Panc1 (cell line): ENCODE measurements at regions not wholly inside any gene's neighbourhood (a gene's known extent, or its start where the extent isn't known, plus 50 kb on each side); places are given as distances from the start of the nearest gene placed in this dataset.

Experiments used
- ATAC-seq: fragments of 200-7000 bp; cut with Tn5 transposase; 2 replicates; pipeline ENCODE4 v1.9.1; 2020; ENCODE audit warnings: mild to moderate bottlenecking, moderate library complexity
- BruUV-seq: library from RNA; stranded (reverse); fragments of 400-500 nt; replicated peaks from 2 replicates; lab custom pipeline; 2021; lab: Mats Ljungman, UMichigan
- CTCF ChIA-PET: fragments of 300-600 bp; sonication (Branson Sonifier 250); formaldehyde crosslinking; loops from one replicate; lab custom pipeline; 2022; ENCODE audit warnings: antibody characterized with exemption; lab: Charles Lee
- POLR2A ChIA-PET: fragments of 300-600 bp; sonication (Branson Sonifier 250); formaldehyde crosslinking; loops from one replicate; lab custom pipeline; 2022; ENCODE audit warnings: antibody characterized with exemption; lab: Charles Lee
- DNase-seq: peaks from one replicate; pipeline ENCODE4 v3.0.0-alpha.2; 2010; ENCODE audit warnings: low read depth, low spot score
- H3K27ac ChIP-seq: 2 replicates; pipeline ENCODE4 v1.5.1; 2011; ENCODE audit warnings: mild to moderate bottlenecking, low read length, inconsistent platforms
- H3K27me3 ChIP-seq: fragments of 200-500 bp; sonication (Bioruptor generic); 2 replicates; pipeline ENCODE4 v1.6.0; 2014; ENCODE audit warnings: low read length, inconsistent platforms; ENCODE audit not compliant: control insufficient read depth, insufficient read depth
- H3K36me3 ChIP-seq: fragments of 200-500 bp; sonication (Bioruptor generic); 2 replicates; pipeline ENCODE4 v1.5.1; 2014; ENCODE audit warnings: inconsistent platforms, mild to moderate bottlenecking, low read length, moderate library complexity; ENCODE audit not compliant: control insufficient read depth, insufficient read depth
- H3K4me1 ChIP-seq: 2 replicates; pipeline ENCODE4 v1.5.1; 2011; ENCODE audit warnings: inconsistent platforms, mild to moderate bottlenecking, low read length, moderate library complexity; ENCODE audit not compliant: control insufficient read depth, insufficient read depth
- H3K4me3 ChIP-seq, 2 experiments: 2 replicates each; pipeline ENCODE4 v1.5.1; 2011 to 2012; ENCODE audit warnings: low read depth in 2 of 2, low read length in 2 of 2, mild to moderate bottlenecking in 2 of 2, inconsistent platforms in 1 of 2, moderate library complexity in 1 of 2
- H3K9me3 ChIP-seq: fragments of 200-500 bp; sonication (Bioruptor generic); 2 replicates; pipeline ENCODE4 v1.5.1; 2014; ENCODE audit warnings: low read depth, mild to moderate bottlenecking, inconsistent platforms, low read length, moderate library complexity; ENCODE audit not compliant: control insufficient read depth, insufficient read depth
- POLR2AphosphoS5 ChIP-seq: IDR thresholded peaks from 2 replicates; pipeline ENCODE4 v1.6.1; 2012; ENCODE audit warnings: mild to moderate bottlenecking, low read depth, low read length, moderate library complexity
- SIN3A ChIP-seq: IDR thresholded peaks from 2 replicates; pipeline ENCODE4 v1.6.1; 2012; ENCODE audit warnings: low read depth, mild to moderate bottlenecking, low read length, moderate library complexity, borderline replicate concordance; ENCODE audit not compliant: insufficient read depth
- TCF7L2 ChIP-seq: IDR thresholded peaks from 2 replicates; pipeline ENCODE4 v1.6.1; 2011; ENCODE audit warnings: mild to moderate bottlenecking, low read depth, low read length, inconsistent platforms
- in situ Hi-C: cut with HindIII; loops from 2 replicates; pipeline ENCODE4 v1.10.0; 2016; ENCODE audit warnings: low sequenced_read_pairs, low pct_unique_long_range_greater_than_20kb
- intact Hi-C: fragments of 100-400 bp; cut with micrococcal nuclease; formaldehyde crosslinking; loops from one replicate; pipeline ENCODE4 v1.10.0; 2022; ENCODE audit not compliant: unreplicated experiment
- TF ChIP-seq, protein P1 (sequence below), 2 experiments: IDR thresholded peaks; 2 replicates each; pipeline ENCODE4 v1.6.1; 2011 to 2012; ENCODE audit warnings: low read depth in 2 of 2, control low read depth in 1 of 2, low read length in 1 of 2, mild to moderate bottlenecking in 1 of 2, moderate library complexity in 1 of 2; ENCODE audit not compliant: insufficient read depth in 1 of 2
- TF ChIP-seq, protein P2 (sequence below): fragments of 450-650 bp; IDR thresholded peaks from 2 replicates; pipeline ENCODE4 v1.5.1; 2017; ENCODE audit warnings: mild to moderate bottlenecking

DNA sequence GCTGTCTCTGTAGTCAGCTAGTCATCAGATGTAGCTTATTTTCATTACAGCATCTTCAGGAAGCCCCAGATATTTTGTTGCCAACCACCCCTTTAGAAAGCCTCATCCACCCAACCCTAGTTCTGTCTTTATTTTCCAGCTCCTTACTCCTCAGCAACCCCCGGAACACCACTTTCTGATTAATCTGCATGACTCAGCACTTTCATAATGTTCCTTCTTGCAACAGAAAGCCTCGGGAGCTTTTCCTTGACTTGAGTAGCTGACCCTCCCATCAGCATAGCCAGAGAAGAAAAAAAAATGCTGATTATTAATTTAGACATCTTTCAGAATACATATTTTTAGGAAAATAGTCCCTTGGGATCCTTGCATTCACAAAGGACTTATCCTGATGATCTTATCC is 244.0 kb upstream of the CXCL12 start:
- DNase-seq (no peak), ATAC-seq (no peak)
- Histone ChIP-seq H3K36me3 (no peaks in the 10 kb centered on the region), H3K4me1 (no peaks in the 10 kb centered on the region), H3K27me3 (no peaks in the 10 kb centered on the region), H3K27ac (no peak overlapping the region), H3K4me3 (no peak overlapping the region), H3K9me3 (no peaks in the 10 kb centered on the region)
- intact Hi-C loops (no loop called here), in situ Hi-C loops (no loop called here)
- TF ChIP-seq, protein P1, sequence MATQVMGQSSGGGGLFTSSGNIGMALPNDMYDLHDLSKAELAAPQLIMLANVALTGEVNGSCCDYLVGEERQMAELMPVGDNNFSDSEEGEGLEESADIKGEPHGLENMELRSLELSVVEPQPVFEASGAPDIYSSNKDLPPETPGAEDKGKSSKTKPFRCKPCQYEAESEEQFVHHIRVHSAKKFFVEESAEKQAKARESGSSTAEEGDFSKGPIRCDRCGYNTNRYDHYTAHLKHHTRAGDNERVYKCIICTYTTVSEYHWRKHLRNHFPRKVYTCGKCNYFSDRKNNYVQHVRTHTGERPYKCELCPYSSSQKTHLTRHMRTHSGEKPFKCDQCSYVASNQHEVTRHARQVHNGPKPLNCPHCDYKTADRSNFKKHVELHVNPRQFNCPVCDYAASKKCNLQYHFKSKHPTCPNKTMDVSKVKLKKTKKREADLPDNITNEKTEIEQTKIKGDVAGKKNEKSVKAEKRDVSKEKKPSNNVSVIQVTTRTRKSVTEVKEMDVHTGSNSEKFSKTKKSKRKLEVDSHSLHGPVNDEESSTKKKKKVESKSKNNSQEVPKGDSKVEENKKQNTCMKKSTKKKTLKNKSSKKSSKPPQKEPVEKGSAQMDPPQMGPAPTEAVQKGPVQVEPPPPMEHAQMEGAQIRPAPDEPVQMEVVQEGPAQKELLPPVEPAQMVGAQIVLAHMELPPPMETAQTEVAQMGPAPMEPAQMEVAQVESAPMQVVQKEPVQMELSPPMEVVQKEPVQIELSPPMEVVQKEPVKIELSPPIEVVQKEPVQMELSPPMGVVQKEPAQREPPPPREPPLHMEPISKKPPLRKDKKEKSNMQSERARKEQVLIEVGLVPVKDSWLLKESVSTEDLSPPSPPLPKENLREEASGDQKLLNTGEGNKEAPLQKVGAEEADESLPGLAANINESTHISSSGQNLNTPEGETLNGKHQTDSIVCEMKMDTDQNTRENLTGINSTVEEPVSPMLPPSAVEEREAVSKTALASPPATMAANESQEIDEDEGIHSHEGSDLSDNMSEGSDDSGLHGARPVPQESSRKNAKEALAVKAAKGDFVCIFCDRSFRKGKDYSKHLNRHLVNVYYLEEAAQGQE (IDR thresholded peaks at IDR 0.05; ENCODE audit: insufficient read depth in 1 of 2, low read depth in 2 of 2, low read length in 1 of 2), result no peak
- no peak for TF ChIP-seq POLR2AphosphoS5
- TF ChIP-seq SIN3A, result no peak
- TF ChIP-seq, protein P2, sequence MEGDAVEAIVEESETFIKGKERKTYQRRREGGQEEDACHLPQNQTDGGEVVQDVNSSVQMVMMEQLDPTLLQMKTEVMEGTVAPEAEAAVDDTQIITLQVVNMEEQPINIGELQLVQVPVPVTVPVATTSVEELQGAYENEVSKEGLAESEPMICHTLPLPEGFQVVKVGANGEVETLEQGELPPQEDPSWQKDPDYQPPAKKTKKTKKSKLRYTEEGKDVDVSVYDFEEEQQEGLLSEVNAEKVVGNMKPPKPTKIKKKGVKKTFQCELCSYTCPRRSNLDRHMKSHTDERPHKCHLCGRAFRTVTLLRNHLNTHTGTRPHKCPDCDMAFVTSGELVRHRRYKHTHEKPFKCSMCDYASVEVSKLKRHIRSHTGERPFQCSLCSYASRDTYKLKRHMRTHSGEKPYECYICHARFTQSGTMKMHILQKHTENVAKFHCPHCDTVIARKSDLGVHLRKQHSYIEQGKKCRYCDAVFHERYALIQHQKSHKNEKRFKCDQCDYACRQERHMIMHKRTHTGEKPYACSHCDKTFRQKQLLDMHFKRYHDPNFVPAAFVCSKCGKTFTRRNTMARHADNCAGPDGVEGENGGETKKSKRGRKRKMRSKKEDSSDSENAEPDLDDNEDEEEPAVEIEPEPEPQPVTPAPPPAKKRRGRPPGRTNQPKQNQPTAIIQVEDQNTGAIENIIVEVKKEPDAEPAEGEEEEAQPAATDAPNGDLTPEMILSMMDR, result no peak
- TF ChIP-seq TCF7L2, result no peak
- BruUV-seq, result no TSS peak
- CTCF ChIA-PET, result no interaction called here
- POLR2A ChIA-PET, result no interaction called here

- TF ChIP-seq SIN3A, result no peak
- TF ChIP-seq POLR2AphosphoS5, result no peak
- TF ChIP-seq, protein P1 (IDR thresholded peaks at IDR 0.05; ENCODE audit: insufficient read depth in 1 of 2, low read depth in 2 of 2, low read length in 1 of 2), result no peak
- TF ChIP-seq TCF7L2, result no peak
- TF ChIP-seq, protein P2, result no peak
- 0 out of 2 replicates have a peak, but pooled peaks cover 5% of the 10 kb centered on the region for H3K9me3 ChIP-seq
- DNase-seq (no peak), ATAC-seq (no peak)
- H3K36me3 ChIP-seq, result no peaks in the 10 kb centered on the region
- intact Hi-C loops (no loop called here), in situ Hi-C loops (no loop called here)
- no peaks in the 10 kb centered on the region for H3K4me1 ChIP-seq
- ChIA-PET POLR2A (interaction anchor here (0.5 kb wide), 1 partner anchor 25 kb away, joined by 5 read pairs; no protein-coding TSS in a partner anchor), CTCF (no interaction called here)
- no peak overlapping the region for H3K27ac ChIP-seq
- H3K27me3 ChIP-seq, result no peaks in the 10 kb centered on the region
- BruUV-seq, result no TSS peak
- H3K4me3 ChIP-seq, result no peak overlapping the region
Observed at GRCh38 chr10:44635176-44635575, 250.3 kb upstream of the CXCL12 start.
